GM23338 (cell line): ENCODE measurements at regions not wholly inside any gene's neighbourhood (a gene's known extent, or its start where the extent isn't known, plus 50 kb on each side); places are given as distances from the start of the nearest gene placed in this dataset.

Source experiments
- ATAC-seq: fragments of 200-7000 bp; cut with Tn5 transposase; 3 replicates; pipeline ENCODE4 v1.9.1; 2020
- DNase-seq: peaks from one replicate; pipeline ENCODE4 v3.0.0-alpha.2; 2015; ENCODE audit warnings: low spot score
- H2AFZ ChIP-seq: fragments of 200-600 bp; sonication (generic); 2 replicates; pipeline ENCODE4 v1.8.0; 2016; ENCODE audit warnings: antibody characterized with exemption, mild to moderate bottlenecking, moderate library complexity
- H3F3A ChIP-seq: fragments of 200-600 bp; sonication (generic); replicated peaks from 2 replicates; pipeline ENCODE4 v1.8.0; 2017; ENCODE audit warnings: antibody characterized with exemption, mixed run types, low read depth
- H3K27ac ChIP-seq: fragments of 200-600 bp; sonication (generic); 2 replicates; pipeline ENCODE4 v1.6.1; 2016; ENCODE audit warnings: low read depth
- H3K27me3 ChIP-seq: fragments of 200-600 bp; sonication (generic); 2 replicates; pipeline ENCODE4 v1.8.0; 2016; ENCODE audit warnings: mild to moderate bottlenecking, mixed run types, moderate library complexity; ENCODE audit not compliant: insufficient read depth
- H3K36me3 ChIP-seq: fragments of 200-600 bp; sonication (generic); 2 replicates; pipeline ENCODE4 v1.8.0; 2016; ENCODE audit warnings: mild to moderate bottlenecking; ENCODE audit not compliant: insufficient read depth
- H3K4me1 ChIP-seq: fragments of 200-600 bp; sonication (generic); 2 replicates; pipeline ENCODE4 v1.8.0; 2016; ENCODE audit warnings: mild to moderate bottlenecking, moderate library complexity; ENCODE audit not compliant: insufficient read depth
- H3K4me2 ChIP-seq: fragments of 200-600 bp; sonication (generic); 2 replicates; pipeline ENCODE4 v1.7.1; 2017; ENCODE audit warnings: mixed run types
- H3K4me3 ChIP-seq: fragments of 200-600 bp; sonication (generic); 2 replicates; pipeline ENCODE4 v1.6.1; 2016; ENCODE audit warnings: mixed run types
- H3K79me2 ChIP-seq: fragments of 200-600 bp; sonication (generic); replicated peaks from 2 replicates; pipeline ENCODE4 v1.8.0; 2017; ENCODE audit warnings: mild to moderate bottlenecking; ENCODE audit not compliant: insufficient read depth
- H3K9me2 ChIP-seq: fragments of 200-600 bp; sonication (generic); 2 replicates; pipeline ENCODE4 v1.8.0; 2017; ENCODE audit not compliant: insufficient read depth
- H4K20me1 ChIP-seq: fragments of 200-600 bp; sonication (generic); replicated peaks from 2 replicates; pipeline ENCODE4 v1.8.0; 2017; ENCODE audit warnings: mild to moderate bottlenecking; ENCODE audit not compliant: insufficient read depth
- H3K27ac Mint-ChIP-seq: 2 replicates; pipeline ENCODE4 v1.8.0; 2020; ENCODE audit warnings: inconsistent platforms, mild to moderate bottlenecking, moderate library complexity, mixed read lengths
- H3K27me3 Mint-ChIP-seq: 3 replicates; pipeline ENCODE4 v1.8.0; 2022; ENCODE audit warnings: low read depth, mild to moderate bottlenecking, moderate library complexity, mixed read lengths, inconsistent platforms; ENCODE audit not compliant: insufficient read depth, poor library complexity
- H3K36me3 Mint-ChIP-seq: 3 replicates; pipeline ENCODE4 v1.8.0; 2021; ENCODE audit warnings: low read depth, mild to moderate bottlenecking, inconsistent platforms, moderate library complexity, mixed read lengths
- H3K4me1 Mint-ChIP-seq: 3 replicates; pipeline ENCODE4 v1.8.0; 2020; ENCODE audit warnings: mild to moderate bottlenecking, inconsistent platforms, mixed read lengths
- H3K4me3 Mint-ChIP-seq: 3 replicates; pipeline ENCODE4 v1.8.0; 2021; ENCODE audit warnings: moderate library complexity, mild to moderate bottlenecking, inconsistent platforms, mixed read lengths
- H3K9me3 Mint-ChIP-seq: 3 replicates; pipeline ENCODE4 v1.8.0; 2020; ENCODE audit warnings: moderate library complexity, mild to moderate bottlenecking, inconsistent platforms, mixed read lengths
- CREB1 ChIP-seq: fragments of 250-450 bp; sonication (Bioruptor Pico); IDR thresholded peaks from 2 replicates; pipeline ENCODE4 v1.5.0; 2020; ENCODE audit warnings: low read depth, mild to moderate bottlenecking, moderate library complexity
- EZH2phosphoT487 ChIP-seq: fragments of 200-600 bp; sonication (generic); IDR thresholded peaks from one replicate; pipeline ENCODE4 v1.8.1; 2018; ENCODE audit warnings: antibody characterized with exemption; ENCODE audit not compliant: unreplicated experiment
- JUNB ChIP-seq: IDR thresholded peaks from one replicate; pipeline ENCODE4 v1.6.1; 2016; ENCODE audit warnings: antibody characterized with exemption; ENCODE audit not compliant: unreplicated experiment
- STAT1 ChIP-seq: IDR thresholded peaks from one replicate; pipeline ENCODE4 v1.6.1; 2016; ENCODE audit warnings: antibody characterized with exemption; ENCODE audit not compliant: unreplicated experiment
- ZNF331 ChIP-seq: fragments of 250-450 bp; sonication (Bioruptor Pico); IDR thresholded peaks from 2 replicates; pipeline ENCODE4 v1.5.0; 2020; ENCODE audit warnings: low read depth, mild to moderate bottlenecking, moderate library complexity
- TF ChIP-seq, protein P1 (sequence below): fragments of 250-450 bp; sonication (Bioruptor Pico); IDR thresholded peaks from 2 replicates; pipeline ENCODE4 v1.5.0; 2020; ENCODE audit warnings: mild to moderate bottlenecking, moderate library complexity
- TF ChIP-seq, protein P2 (sequence below): IDR thresholded peaks from one replicate; pipeline ENCODE4 v1.6.1; 2018; ENCODE audit warnings: antibody characterized with exemption; ENCODE audit not compliant: unreplicated experiment
- TF ChIP-seq, protein P3 (sequence below): IDR thresholded peaks from 2 replicates; pipeline ENCODE4 v1.6.1; 2016; ENCODE audit warnings: antibody characterized with exemption

DNA sequence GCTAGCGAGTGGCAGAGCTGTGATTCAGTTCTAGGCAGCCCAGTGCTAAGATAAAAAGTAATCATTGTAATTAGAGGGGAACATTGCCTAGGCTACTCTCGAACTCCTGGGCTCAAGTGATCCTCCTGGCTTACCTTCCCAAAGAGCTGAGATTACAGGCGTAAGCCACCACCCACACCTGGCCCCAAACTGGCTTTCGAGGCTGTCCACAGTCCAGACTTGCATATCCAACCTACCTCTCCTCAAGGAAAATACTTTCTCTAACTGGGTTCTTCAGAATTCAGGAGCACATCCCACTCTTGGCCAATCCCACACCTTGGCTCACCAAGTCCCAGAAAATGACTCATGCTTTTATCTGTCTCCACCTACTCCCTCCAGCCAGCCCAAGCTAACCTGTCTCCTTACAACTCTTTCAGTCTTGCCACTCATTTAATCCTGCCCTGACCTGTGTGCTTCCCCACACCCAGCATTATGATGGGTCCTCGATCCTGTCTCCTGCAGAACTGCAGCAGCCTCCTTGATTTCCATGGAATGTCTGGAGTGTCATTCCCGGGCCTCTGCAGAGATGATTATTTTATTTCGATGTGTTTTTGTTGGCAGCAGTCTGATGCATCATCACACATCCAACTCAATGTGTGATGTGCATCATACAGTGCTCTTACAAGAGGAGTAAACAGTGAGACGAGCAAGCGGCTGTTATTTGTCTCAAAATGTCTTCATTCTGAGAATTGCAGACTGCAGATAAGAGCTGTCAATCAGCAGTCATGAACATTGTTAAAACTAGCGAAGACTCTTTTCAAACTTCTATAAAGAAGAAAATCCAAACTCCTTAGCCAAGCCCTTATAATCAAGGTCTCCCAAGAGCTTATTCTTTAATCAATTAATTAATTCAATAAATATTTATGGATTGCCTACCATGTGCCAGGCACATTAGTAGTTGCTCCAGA, 167.3 kb downstream of the SEC61B start:
- Mint-ChIP-seq H3K27ac (no peak overlapping the region), H3K36me3 (no peaks in the 10 kb centered on the region), H3K9me3 (no peaks in the 10 kb centered on the region), H3K4me1 (no peaks in the 10 kb centered on the region; the same call in 2 of the 3 replicates), H3K4me3 (no peak overlapping the region), H3K27me3 (no peaks in the 10 kb centered on the region)
- Histone ChIP-seq H3K4me3 (no peak overlapping the region), H3K36me3 (no peaks in the 10 kb centered on the region), H3K4me1 (no peaks in the 10 kb centered on the region), H3K27ac (no peak overlapping the region), H3K9me2 (no peaks in the 10 kb centered on the region; the same call in 1 of the 2 replicates), H4K20me1 (no peaks in the 10 kb centered on the region), H3K4me2 (no peak overlapping the region), H3K27me3 (no peaks in the 10 kb centered on the region), H3F3A (no peaks in the 10 kb centered on the region), H3K79me2 (no peaks in the 10 kb centered on the region), H2AFZ (no peak overlapping the region)
- DNase-seq: no peak
- no peak for ATAC-seq
- TF ChIP-seq CREB1 (CRISPR knock-in tag): no peak
- no peak for TF ChIP-seq STAT1
- TF ChIP-seq, protein P1, sequence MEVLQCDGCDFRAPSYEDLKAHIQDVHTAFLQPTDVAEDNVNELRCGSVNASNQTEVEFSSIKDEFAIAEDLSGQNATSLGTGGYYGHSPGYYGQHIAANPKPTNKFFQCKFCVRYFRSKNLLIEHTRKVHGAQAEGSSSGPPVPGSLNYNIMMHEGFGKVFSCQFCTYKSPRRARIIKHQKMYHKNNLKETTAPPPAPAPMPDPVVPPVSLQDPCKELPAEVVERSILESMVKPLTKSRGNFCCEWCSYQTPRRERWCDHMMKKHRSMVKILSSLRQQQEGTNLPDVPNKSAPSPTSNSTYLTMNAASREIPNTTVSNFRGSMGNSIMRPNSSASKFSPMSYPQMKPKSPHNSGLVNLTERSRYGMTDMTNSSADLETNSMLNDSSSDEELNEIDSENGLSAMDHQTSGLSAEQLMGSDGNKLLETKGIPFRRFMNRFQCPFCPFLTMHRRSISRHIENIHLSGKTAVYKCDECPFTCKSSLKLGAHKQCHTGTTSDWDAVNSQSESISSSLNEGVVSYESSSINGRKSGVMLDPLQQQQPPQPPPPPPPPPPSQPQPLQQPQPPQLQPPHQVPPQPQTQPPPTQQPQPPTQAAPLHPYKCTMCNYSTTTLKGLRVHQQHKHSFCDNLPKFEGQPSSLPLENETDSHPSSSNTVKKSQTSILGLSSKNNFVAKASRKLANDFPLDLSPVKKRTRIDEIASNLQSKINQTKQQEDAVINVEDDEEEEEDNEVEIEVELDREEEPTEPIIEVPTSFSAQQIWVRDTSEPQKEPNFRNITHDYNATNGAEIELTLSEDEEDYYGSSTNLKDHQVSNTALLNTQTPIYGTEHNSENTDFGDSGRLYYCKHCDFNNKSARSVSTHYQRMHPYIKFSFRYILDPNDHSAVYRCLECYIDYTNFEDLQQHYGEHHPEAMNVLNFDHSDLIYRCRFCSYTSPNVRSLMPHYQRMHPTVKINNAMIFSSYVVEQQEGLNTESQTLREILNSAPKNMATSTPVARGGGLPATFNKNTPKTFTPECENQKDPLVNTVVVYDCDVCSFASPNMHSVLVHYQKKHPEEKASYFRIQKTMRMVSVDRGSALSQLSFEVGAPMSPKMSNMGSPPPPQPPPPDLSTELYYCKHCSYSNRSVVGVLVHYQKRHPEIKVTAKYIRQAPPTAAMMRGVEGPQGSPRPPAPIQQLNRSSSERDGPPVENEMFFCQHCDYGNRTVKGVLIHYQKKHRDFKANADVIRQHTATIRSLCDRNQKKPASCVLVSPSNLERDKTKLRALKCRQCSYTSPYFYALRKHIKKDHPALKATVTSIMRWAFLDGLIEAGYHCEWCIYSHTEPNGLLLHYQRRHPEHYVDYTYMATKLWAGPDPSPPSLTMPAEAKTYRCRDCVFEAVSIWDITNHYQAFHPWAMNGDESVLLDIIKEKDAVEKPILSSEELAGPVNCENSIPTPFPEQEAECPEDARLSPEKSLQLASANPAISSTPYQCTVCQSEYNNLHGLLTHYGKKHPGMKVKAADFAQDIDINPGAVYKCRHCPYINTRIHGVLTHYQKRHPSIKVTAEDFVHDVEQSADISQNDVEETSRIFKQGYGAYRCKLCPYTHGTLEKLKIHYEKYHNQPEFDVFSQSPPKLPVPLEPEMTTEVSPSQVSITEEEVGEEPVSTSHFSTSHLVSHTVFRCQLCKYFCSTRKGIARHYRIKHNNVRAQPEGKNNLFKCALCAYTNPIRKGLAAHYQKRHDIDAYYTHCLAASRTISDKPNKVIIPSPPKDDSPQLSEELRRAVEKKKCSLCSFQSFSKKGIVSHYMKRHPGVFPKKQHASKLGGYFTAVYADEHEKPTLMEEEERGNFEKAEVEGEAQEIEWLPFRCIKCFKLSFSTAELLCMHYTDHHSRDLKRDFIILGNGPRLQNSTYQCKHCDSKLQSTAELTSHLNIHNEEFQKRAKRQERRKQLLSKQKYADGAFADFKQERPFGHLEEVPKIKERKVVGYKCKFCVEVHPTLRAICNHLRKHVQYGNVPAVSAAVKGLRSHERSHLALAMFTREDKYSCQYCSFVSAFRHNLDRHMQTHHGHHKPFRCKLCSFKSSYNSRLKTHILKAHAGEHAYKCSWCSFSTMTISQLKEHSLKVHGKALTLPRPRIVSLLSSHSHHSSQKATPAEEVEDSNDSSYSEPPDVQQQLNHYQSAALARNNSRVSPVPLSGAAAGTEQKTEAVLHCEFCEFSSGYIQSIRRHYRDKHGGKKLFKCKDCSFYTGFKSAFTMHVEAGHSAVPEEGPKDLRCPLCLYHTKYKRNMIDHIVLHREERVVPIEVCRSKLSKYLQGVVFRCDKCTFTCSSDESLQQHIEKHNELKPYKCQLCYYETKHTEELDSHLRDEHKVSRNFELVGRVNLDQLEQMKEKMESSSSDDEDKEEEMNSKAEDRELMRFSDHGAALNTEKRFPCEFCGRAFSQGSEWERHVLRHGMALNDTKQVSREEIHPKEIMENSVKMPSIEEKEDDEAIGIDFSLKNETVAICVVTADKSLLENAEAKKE (CRISPR knock-in tag): no peak
- no peak for TF ChIP-seq JUNB
- TF ChIP-seq ZNF331 (CRISPR knock-in tag): no peak
- TF ChIP-seq, protein P2, sequence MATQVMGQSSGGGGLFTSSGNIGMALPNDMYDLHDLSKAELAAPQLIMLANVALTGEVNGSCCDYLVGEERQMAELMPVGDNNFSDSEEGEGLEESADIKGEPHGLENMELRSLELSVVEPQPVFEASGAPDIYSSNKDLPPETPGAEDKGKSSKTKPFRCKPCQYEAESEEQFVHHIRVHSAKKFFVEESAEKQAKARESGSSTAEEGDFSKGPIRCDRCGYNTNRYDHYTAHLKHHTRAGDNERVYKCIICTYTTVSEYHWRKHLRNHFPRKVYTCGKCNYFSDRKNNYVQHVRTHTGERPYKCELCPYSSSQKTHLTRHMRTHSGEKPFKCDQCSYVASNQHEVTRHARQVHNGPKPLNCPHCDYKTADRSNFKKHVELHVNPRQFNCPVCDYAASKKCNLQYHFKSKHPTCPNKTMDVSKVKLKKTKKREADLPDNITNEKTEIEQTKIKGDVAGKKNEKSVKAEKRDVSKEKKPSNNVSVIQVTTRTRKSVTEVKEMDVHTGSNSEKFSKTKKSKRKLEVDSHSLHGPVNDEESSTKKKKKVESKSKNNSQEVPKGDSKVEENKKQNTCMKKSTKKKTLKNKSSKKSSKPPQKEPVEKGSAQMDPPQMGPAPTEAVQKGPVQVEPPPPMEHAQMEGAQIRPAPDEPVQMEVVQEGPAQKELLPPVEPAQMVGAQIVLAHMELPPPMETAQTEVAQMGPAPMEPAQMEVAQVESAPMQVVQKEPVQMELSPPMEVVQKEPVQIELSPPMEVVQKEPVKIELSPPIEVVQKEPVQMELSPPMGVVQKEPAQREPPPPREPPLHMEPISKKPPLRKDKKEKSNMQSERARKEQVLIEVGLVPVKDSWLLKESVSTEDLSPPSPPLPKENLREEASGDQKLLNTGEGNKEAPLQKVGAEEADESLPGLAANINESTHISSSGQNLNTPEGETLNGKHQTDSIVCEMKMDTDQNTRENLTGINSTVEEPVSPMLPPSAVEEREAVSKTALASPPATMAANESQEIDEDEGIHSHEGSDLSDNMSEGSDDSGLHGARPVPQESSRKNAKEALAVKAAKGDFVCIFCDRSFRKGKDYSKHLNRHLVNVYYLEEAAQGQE: no peak
- TF ChIP-seq, protein P3, sequence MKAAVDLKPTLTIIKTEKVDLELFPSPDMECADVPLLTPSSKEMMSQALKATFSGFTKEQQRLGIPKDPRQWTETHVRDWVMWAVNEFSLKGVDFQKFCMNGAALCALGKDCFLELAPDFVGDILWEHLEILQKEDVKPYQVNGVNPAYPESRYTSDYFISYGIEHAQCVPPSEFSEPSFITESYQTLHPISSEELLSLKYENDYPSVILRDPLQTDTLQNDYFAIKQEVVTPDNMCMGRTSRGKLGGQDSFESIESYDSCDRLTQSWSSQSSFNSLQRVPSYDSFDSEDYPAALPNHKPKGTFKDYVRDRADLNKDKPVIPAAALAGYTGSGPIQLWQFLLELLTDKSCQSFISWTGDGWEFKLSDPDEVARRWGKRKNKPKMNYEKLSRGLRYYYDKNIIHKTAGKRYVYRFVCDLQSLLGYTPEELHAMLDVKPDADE: no peak
- no peak for TF ChIP-seq EZH2phosphoT487
